GM21381 (cell line): ENCODE measurements at regions not wholly inside any gene's neighbourhood (a gene's known extent, or its start where the extent isn't known, plus 50 kb on each side); places are given as distances from the start of the nearest gene placed in this dataset.
A peak's percentile ranks its signal among the peaks of the same experiment; 100 is the strongest.
"Not testable (repeated sequence)": the region's sequence is repeated elsewhere in the genome, so short reads cannot be mapped to it uniquely, and the experiment has no call there.

Experiments used
- ATAC-seq: cut with Tn5 transposase; IDR thresholded peaks from one replicate; pipeline ENCODE4 v1.9.1; 2021; ENCODE audit warnings: mild to moderate bottlenecking, moderate library complexity; ENCODE audit not compliant: unreplicated experiment

DNA sequence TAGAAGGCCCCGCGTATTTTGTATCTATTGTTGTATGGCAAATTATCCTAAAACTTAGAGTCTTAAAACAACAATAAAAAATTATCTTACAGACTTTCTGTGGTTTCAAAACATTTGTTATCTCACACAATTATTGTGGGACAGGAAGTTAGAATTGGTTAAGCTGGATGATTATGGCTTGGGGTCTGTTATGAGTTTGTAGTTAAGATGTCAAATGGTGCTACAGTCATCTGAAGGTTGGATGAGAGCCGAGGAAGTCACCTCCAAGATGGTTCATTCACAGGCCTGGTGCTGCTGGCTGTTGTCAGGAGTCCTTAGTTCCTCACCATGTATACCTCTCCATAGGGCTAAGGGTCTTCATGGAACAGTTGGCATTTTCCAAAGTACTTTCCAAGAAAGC lies 175.6 kb upstream of the FANCL start:
- ATAC-seq = no peak

- no peak for ATAC-seq
These were observed 173.4 kb upstream of the FANCL start for GRCh38 chr2:58414506-58414905.

GRCh38 chr2:58410549-58410948 lies 169.4 kb upstream of the FANCL start:
- ATAC-seq = no peak

- no peak for ATAC-seq
These were observed 166.4 kb upstream of the FANCL start for GRCh38 chr2:58407487-58407886.

GRCh38 chr2:58405341-58405740 lies 164.2 kb upstream of the FANCL start:
- ATAC-seq = no peak

- no peak for ATAC-seq
These were observed 160.8 kb upstream of the FANCL start for GRCh38 chr2:58401936-58402335.

- ATAC-seq = no peak
These were observed 157.3 kb upstream of the FANCL start for GRCh38 chr2:58398406-58398805.

- no peak for ATAC-seq
These were observed 146.6 kb upstream of the FANCL start for GRCh38 chr2:58387701-58388100.

- not testable (repeated sequence) for ATAC-seq
These were observed 145.8 kb upstream of the FANCL start for GRCh38 chr2:58386904-58387303.

DNA sequence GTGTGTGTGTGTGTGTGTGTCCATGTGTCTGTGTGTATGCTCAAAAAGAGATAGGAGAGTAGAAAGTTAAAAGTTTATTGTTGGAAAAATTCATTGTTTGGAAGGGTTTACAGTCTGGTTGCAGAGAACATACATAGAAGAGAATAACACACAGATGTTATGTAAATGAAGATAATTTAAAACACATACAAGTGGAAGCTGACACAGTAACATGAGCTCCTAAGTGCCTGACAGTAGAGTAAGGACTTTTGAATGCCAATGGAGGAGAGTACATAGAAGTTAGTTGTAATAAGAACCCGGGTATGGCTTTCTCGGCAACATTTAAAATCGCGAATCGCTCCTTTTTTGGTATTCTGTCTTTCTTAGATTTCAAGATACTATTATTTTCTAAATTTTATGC lies 137.0 kb upstream of the FANCL start:
- ATAC-seq = no peak

DNA sequence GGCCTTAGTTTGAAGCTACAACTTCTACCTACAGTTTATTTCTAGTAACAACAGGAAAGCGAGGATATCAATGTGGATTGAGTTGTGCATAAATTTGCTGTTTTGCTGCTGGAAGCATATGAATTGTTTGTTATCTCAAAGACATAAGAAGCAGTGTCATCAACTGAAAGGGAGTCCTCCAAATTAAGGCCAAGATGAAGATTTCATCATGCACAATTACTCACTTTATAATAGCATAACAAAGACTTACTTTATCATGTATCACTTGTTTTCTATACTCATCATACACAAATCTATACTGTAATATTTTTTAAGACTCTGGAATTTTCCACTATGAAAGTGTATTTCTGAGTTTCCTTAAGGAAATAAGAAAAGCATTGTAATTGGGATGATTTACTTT lies 136.1 kb upstream of the FANCL start:
- ATAC-seq = no peak

- ATAC-seq = no peak
These were observed 135.5 kb upstream of the FANCL start for GRCh38 chr2:58376592-58376991.

DNA sequence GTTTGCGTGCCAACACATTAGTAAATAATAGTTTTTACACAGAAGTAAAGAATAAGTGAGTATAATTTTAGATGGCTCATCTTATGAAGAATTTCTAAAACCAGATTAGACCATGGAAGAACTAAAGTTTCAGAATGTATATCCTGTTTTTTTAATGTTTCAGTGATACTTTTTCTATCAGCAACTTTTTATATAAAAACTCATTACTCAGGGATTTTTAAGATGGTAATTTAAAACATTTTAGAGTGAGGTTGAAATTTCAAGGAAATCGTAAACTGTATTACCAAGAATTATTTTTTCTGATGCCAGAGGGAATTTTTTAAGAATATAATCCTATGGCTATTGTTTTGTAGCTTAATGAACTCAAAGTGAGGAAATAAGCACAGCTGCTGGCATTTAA lies 128.5 kb upstream of the FANCL start:
- no peak for ATAC-seq

DNA sequence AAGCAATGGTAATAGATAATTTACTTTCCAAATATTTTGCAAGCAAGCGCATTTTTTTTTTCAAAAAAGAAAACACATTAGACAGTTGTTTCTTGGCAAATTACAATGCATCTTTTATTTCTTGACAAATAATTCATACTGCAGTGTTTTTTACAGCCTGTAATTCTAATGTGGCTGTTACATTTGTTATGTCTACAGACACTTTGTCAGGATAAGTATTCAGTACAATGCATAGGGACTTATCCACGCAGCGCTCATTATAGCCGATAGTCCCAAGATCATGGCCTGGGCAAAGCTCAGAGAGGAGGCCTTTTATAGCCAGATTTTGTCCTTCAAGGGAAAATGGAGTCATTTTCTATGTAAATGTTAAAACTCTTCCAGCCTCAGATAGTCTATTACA lies 123.0 kb upstream of the FANCL start:
- no peak for ATAC-seq

GRCh38 chr2:58358026-58358425 lies 116.9 kb upstream of the FANCL start:
- ATAC-seq = no peak

- no peak for ATAC-seq
These were observed 116.4 kb upstream of the FANCL start for GRCh38 chr2:58357521-58357920.

- ATAC-seq = no peak
These were observed 113.1 kb upstream of the FANCL start for GRCh38 chr2:58354230-58354629.

DNA sequence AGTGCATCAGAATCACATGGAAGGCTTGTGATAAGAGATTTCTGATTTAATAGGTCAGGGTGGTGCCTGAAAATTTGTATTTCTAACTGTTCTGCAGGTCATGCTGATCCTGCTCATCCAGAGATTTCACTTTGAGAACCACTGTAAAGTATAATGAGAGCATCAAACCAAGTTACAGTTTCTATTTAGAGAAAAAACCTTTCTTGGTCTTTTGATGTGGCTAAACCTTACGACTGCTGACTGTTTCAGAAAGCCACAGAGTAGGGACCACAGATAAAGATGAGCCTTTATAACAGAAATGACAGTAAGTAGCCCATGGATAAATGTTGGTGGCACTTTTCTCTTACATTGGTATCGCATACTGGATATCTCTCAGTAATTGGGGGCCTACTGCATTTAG lies 109.4 kb upstream of the FANCL start:
- ATAC-seq = peak; percentile 84

- ATAC-seq = no peak
These were observed 106.7 kb upstream of the FANCL start for GRCh38 chr2:58347810-58348209.

GRCh38 chr2:58341047-58341446 lies 99.9 kb upstream of the FANCL start:
- ATAC-seq = no peak

GRCh38 chr2:58339548-58340243 lies 98.6 kb upstream of the FANCL start:
- ATAC-seq = no peak

GRCh38 chr2:58336416-58336815 lies 95.3 kb upstream of the FANCL start:
- no peak for ATAC-seq

- ATAC-seq = no peak
These were observed 93.3 kb upstream of the FANCL start for GRCh38 chr2:58334414-58334813.
